Coronary artery (tissue), 2 donors: ENCODE measurements at regions not wholly inside any gene's neighbourhood (a gene's known extent, or its start where the extent isn't known, plus 50 kb on each side); places are given as distances from the start of the nearest gene placed in this dataset.
"Not testable (repeated sequence)": the region's sequence is repeated elsewhere in the genome, so short reads cannot be mapped to it uniquely, and the experiment has no call there.

ENCODE experiments used
- DNase-seq: peaks from one replicate; pipeline ENCODE4 v3.0.0-alpha.2; 2017; ENCODE audit warnings: low spot score
- H3K27ac ChIP-seq, 2 donors: fragments of 200-600 bp; sonication (generic); one replicate each; pipeline ENCODE4 v1.5.1; 2016 to 2019
- H3K4me3 ChIP-seq: fragments of 200-600 bp; sonication (generic); 2 replicates; pipeline ENCODE4 v1.5.1; 2016; ENCODE audit warnings: mild to moderate bottlenecking, moderate library complexity
- CTCF ChIP-seq: fragments of 200-600 bp; sonication (generic); IDR thresholded peaks from one replicate; pipeline ENCODE4 v1.5.1; 2019; ENCODE audit warnings: antibody characterized with exemption

GRCh38 chr6:155830531-155830930 is 374.9 kb upstream of the NOX3 start:
- Histone ChIP-seq H3K27ac (no peak overlapping the region), H3K4me3 (no peak overlapping the region)
- no peak for TF ChIP-seq CTCF
- no peak for DNase-seq

GRCh38 chr6:155829646-155830045 is 374.0 kb upstream of the NOX3 start:
- no peak for TF ChIP-seq CTCF
- Histone ChIP-seq H3K27ac (no peak overlapping the region), H3K4me3 (no peak overlapping the region)
- DNase-seq, result no peak

- H3K27ac ChIP-seq, result no peak overlapping the region
- no peak overlapping the region for H3K4me3 ChIP-seq
- TF ChIP-seq CTCF, result no peak
- no peak for DNase-seq
These were observed 373.4 kb upstream of the NOX3 start for GRCh38 chr6:155828989-155829388.

GRCh38 chr6:155818698-155819097 is 363.1 kb upstream of the NOX3 start:
- Histone ChIP-seq H3K4me3 (no peak overlapping the region), H3K27ac (no peak overlapping the region)
- no peak for TF ChIP-seq CTCF
- DNase-seq, result no peak

GRCh38 chr6:155813548-155813947 is 357.9 kb upstream of the NOX3 start:
- no peak for TF ChIP-seq CTCF
- no peak overlapping the region for H3K4me3 ChIP-seq

GRCh38 chr6:155807243-155807642 is 351.6 kb upstream of the NOX3 start:
- TF ChIP-seq CTCF, result no peak
- no peak for DNase-seq
- no peak overlapping the region for H3K4me3 ChIP-seq
- H3K27ac ChIP-seq, result no peak overlapping the region

More at GRCh38 chr6:155813548-155813947, 357.9 kb upstream of the NOX3 start:
- H3K27ac ChIP-seq, result no peak overlapping the region
- DNase-seq, result no peak

GRCh38 chr6:155801046-155801445 is 345.4 kb upstream of the NOX3 start:
- TF ChIP-seq CTCF, result no peak

GRCh38 chr6:155798876-155799275 is 343.2 kb upstream of the NOX3 start:
- not testable (repeated sequence) for H3K4me3 ChIP-seq, H3K27ac ChIP-seq, DNase-seq

More at GRCh38 chr6:155801046-155801445, 345.4 kb upstream of the NOX3 start:
- Histone ChIP-seq H3K27ac (no peak overlapping the region), H3K4me3 (no peak overlapping the region)
- DNase-seq, result no peak
